Liver (tissue), 7 donors: ENCODE measurements at regions not wholly inside any gene's neighbourhood (a gene's known extent, or its start where the extent isn't known, plus 50 kb on each side); places are given as distances from the start of the nearest gene placed in this dataset.

Experiments used
- DNase-seq: peaks from one replicate; pipeline ENCODE4 v3.0.0-alpha.2; 2017; ENCODE audit warnings: low spot score
- H3K27ac ChIP-seq, 2 donors: one replicate each; pipeline ENCODE4 v1.7.0; 2013; ENCODE audit warnings: inconsistent platforms in 2 of 2, low read length in 2 of 2, control low read depth in 1 of 2, low read depth in 1 of 2, mild to moderate bottlenecking in 1 of 2
- H3K27me3 ChIP-seq, 4 donors: one replicate each; pipeline versions ENCODE4 v1.6.1 to v1.7.0; 2013; ENCODE audit warnings: low read length in 3 of 4, inconsistent platforms in 1 of 4, mild to moderate bottlenecking in 1 of 4, moderate library complexity in 1 of 4; ENCODE audit not compliant: control insufficient read depth in 4 of 4, insufficient read depth in 4 of 4
- H3K36me3 ChIP-seq, 4 donors: one replicate each; pipeline versions ENCODE4 v1.6.1 to v1.7.0; 2013; ENCODE audit warnings: low read length in 3 of 4, mild to moderate bottlenecking in 3 of 4, low read depth in 1 of 4, moderate library complexity in 1 of 4; ENCODE audit not compliant: control insufficient read depth in 4 of 4, insufficient read depth in 3 of 4
- H3K4me1 ChIP-seq, 4 donors: one replicate each; pipeline versions ENCODE4 v1.6.1 to v1.7.0; 2013; ENCODE audit warnings: low read length in 3 of 4, mild to moderate bottlenecking in 3 of 4, moderate library complexity in 1 of 4; ENCODE audit not compliant: control insufficient read depth in 4 of 4, insufficient read depth in 4 of 4
- H3K4me3 ChIP-seq, 3 donors: one replicate each; pipeline versions ENCODE4 v1.6.1 to v1.7.0; 2013; ENCODE audit warnings: low read length in 3 of 3, control low read depth in 1 of 3, low read depth in 1 of 3, mild to moderate bottlenecking in 1 of 3
- H3K9ac ChIP-seq, 2 donors: one replicate each; pipeline ENCODE4 v1.7.0; 2013; ENCODE audit warnings: low read length in 2 of 2, mild to moderate bottlenecking in 2 of 2, moderate library complexity in 2 of 2, control low read depth in 1 of 2, low read depth in 1 of 2
- H3K9me3 ChIP-seq, 4 donors: one replicate each; pipeline versions ENCODE4 v1.6.1 to v1.7.0; 2013; ENCODE audit warnings: low read length in 3 of 4; ENCODE audit not compliant: control insufficient read depth in 4 of 4
- EGR1 ChIP-seq, 2 donors: IDR thresholded peaks; 2 replicates each; pipeline ENCODE4 v1.6.1; 2016 to 2018; ENCODE audit warnings: antibody characterized with exemption in 2 of 2, low read depth in 2 of 2
- FOXA1 ChIP-seq: IDR thresholded peaks from 2 replicates; pipeline ENCODE4 v1.6.1; 2016; ENCODE audit warnings: antibody characterized with exemption
- FOXA2 ChIP-seq: IDR thresholded peaks from 2 replicates; pipeline ENCODE4 v1.6.1; 2016; ENCODE audit warnings: antibody characterized with exemption
- GABPA ChIP-seq, 2 donors: IDR thresholded peaks in 1 of 2; conservative IDR thresholded peaks in 1 of 2; 2 replicates each; pipeline ENCODE4 v1.6.1; 2016; ENCODE audit warnings: antibody characterized with exemption in 2 of 2, mild to moderate bottlenecking in 1 of 2, moderate library complexity in 1 of 2
- HNF4A ChIP-seq, 2 donors: conservative IDR thresholded peaks; 2 replicates each; pipeline ENCODE4 v1.6.1; 2016; ENCODE audit warnings: antibody characterized with exemption in 2 of 2, mild to moderate bottlenecking in 2 of 2
- RXRA ChIP-seq, 2 donors: IDR thresholded peaks; 2 replicates each; pipeline ENCODE4 v1.6.1; 2017 to 2018; ENCODE audit warnings: antibody characterized with exemption in 2 of 2, mild to moderate bottlenecking in 1 of 2
- TAF1 ChIP-seq: conservative IDR thresholded peaks from 2 replicates; pipeline ENCODE4 v1.6.1; 2016; ENCODE audit warnings: antibody characterized with exemption, mild to moderate bottlenecking
- YY1 ChIP-seq: IDR thresholded peaks from 2 replicates; pipeline ENCODE4 v1.6.1; 2016; ENCODE audit warnings: antibody characterized with exemption, mild to moderate bottlenecking
- ZBTB33 ChIP-seq: IDR thresholded peaks from 2 replicates; pipeline ENCODE4 v1.6.1; 2016; ENCODE audit warnings: antibody characterized with exemption
- WGBS: extraction: QIAGEN DNeasy Blood & Tissue Kit; methylation state at CpG from one replicate; pipeline ENCODE4 v1.1.7; 2013; 5-methylcytosine and 5-hydroxymethylcytosine counted together
- TF ChIP-seq, protein P1 (sequence below): IDR thresholded peaks from 2 replicates; pipeline ENCODE4 v1.6.1; 2016; ENCODE audit warnings: antibody characterized with exemption
- donor health status: healthy.
- donor health status: healthy.
- donor health status: healthy.
- donor health status: healthy.

DNA sequence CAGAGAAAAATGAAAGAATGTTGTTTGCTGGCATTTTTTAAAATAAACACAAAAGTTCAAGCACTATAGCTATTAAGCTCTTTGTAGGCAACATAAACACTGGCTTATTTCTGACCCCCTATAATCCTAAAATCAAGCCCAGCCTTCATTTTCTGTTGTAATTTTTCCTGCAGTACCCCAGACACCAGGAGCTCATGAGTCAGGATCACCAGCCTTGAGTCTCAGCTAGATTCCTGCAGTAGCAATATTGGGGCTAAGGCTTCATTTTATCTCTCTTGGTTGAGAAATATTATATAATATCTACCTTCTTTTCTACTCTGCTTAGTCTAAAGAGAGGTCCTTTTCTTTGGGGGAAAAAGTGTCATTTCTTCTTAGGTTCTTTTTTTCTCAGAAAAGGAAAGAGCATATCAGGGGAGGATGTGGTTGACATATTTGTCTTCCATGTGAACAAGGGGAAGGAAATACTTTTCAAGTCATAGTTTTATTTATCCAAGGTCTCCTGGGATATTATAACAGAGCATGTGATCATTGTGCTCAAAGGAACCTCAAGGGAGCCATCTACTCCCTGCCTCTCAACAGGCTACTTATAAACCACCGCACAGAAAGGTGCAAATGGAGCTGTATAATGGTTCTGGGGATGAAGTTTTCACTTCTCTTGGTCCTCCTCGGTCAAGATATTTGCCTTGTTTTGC is 678.3 kb upstream of the NR3C2 start (continued):
- TF ChIP-seq FOXA1, result no peak
- no peak for TF ChIP-seq RXRA (IDR thresholded peaks at IDR 0.05)
- TF ChIP-seq, protein P1, sequence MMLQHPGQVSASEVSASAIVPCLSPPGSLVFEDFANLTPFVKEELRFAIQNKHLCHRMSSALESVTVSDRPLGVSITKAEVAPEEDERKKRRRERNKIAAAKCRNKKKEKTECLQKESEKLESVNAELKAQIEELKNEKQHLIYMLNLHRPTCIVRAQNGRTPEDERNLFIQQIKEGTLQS, result no peak
- no peak for TF ChIP-seq FOXA2
- TF ChIP-seq HNF4A (conservative IDR thresholded peaks at IDR 0.05), result no peak

DNA sequence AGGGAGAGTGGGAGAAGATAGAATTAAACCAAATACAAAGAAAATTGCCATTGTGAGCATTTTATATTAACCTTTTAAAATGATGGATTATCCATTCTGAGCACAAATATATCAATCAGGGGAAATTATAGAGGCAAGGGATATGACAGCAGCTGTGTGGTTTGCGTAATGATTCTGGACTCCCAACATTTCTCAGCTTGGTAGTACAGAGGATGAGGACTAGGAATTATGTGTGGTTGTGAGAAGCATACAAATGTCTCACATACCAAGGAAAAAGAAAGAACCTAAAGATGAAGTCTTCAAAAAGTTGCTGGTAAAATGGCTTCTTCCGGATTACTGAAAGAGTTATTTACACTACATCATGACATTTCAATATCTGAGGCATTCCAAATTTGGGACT is 674.6 kb upstream of the NR3C2 start:
- no peak for TF ChIP-seq GABPA (IDR thresholded peaks at IDR 0.05 in 1 of 2, conservative IDR thresholded peaks at IDR 0.05 in 1 of 2)
- TF ChIP-seq, protein P1, result no peak
- TF ChIP-seq ZBTB33, result no peak
- no peak for TF ChIP-seq YY1
- no peak for TF ChIP-seq TAF1
- H3K27me3 ChIP-seq, result no peaks in the 10 kb centered on the region
- H3K4me3 ChIP-seq, result no peak overlapping the region
- no peak for DNase-seq
- no peak overlapping the region for H3K27ac ChIP-seq
- 93% methylated on average over 2 of the region's 2 CpGs for WGBS
- H3K4me1 ChIP-seq, result no peaks in the 10 kb centered on the region
- no peaks in the 10 kb centered on the region for H3K36me3 ChIP-seq
- H3K9ac ChIP-seq, result no peak overlapping the region
- H3K9me3 ChIP-seq, result no peaks in the 10 kb centered on the region

DNA sequence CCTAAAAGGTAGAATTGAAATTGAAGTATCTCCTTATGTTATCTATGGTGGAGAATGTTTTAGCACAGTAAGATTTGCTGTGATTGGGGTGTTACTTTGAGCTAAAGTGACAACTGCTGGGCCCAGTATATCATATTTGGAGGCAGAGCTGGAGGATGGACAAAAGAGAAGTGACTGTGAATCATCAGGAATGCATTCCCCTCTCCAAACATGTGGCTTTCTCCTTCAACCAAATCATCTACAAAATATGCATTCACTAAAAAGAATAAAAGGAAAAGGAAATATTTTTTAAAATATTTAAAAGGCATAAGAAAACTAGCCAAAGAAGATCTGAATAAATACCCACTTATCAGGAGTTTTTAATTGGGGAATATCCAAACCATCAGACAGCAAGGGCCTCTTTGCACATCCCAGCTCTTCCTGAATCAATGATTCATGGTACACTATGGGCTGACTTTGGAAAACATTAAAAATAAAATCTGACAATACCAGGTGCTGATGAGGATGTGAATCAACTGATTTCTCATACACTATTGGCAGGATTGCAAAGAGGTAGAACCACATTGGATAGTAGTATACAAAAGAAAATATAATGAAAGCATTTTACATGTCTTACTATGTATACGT is 671.7 kb upstream of the NR3C2 start:
- H3K9ac ChIP-seq, result no peak overlapping the region
- no peak for TF ChIP-seq EGR1 (IDR thresholded peaks at IDR 0.05; ENCODE audit: low read depth in 2 of 2)
- TF ChIP-seq TAF1, result no peak
- no peak for TF ChIP-seq HNF4A (conservative IDR thresholded peaks at IDR 0.05)
- no peak for TF ChIP-seq RXRA (IDR thresholded peaks at IDR 0.05)
- TF ChIP-seq ZBTB33, result no peak
- DNase-seq, result no peak
- H3K36me3 ChIP-seq, result no peaks in the 10 kb centered on the region
- no peaks in the 10 kb centered on the region for H3K9me3 ChIP-seq
- H3K4me3 ChIP-seq, result no peak overlapping the region
- no peaks in the 10 kb centered on the region for H3K27me3 ChIP-seq
- no peaks in the 10 kb centered on the region for H3K4me1 ChIP-seq
- H3K27ac ChIP-seq, result no peak overlapping the region
- WGBS, result 92% methylated on average over 1 of the region's 1 CpG
